HCT116 (cell line): ENCODE measurements at regions not wholly inside any gene's neighbourhood (a gene's known extent, or its start where the extent isn't known, plus 50 kb on each side); places are given as distances from the start of the nearest gene placed in this dataset.

Experiments
- CEBPB ChIP-seq: IDR thresholded peaks from 2 replicates; pipeline ENCODE4 v1.6.1; 2012; ENCODE audit warnings: low read depth
- CTCF ChIP-seq, 3 experiments: fragments of 200-600 bp in 1 of 3; sonication (generic) in 1 of 3; IDR thresholded peaks in 2 of 3; conservative IDR thresholded peaks in 1 of 3; 2 replicates each; pipeline ENCODE4 v1.5.1; 2012 to 2017; ENCODE audit warnings: low read depth in 2 of 3, low read length in 2 of 3, antibody characterized with exemption in 1 of 3, borderline replicate concordance in 1 of 3, control low read depth in 1 of 3, mild to moderate bottlenecking in 1 of 3, mixed read lengths in 1 of 3, mixed run types in 1 of 3, moderate library complexity in 1 of 3; ENCODE audit not compliant: insufficient read depth in 1 of 3
- ELF1 ChIP-seq: IDR thresholded peaks from 2 replicates; pipeline ENCODE4 v1.6.1; 2012; ENCODE audit warnings: low read depth, borderline replicate concordance
- EZH2 ChIP-seq: fragments of 200-600 bp; sonication (generic); IDR thresholded peaks from 2 replicates; pipeline ENCODE4 v1.6.1; 2017; ENCODE audit warnings: antibody characterized with exemption, mixed run types
- JUND ChIP-seq: IDR thresholded peaks from 2 replicates; pipeline ENCODE4 v1.6.1; 2012
- POLR2A ChIP-seq: IDR thresholded peaks from 2 replicates; pipeline ENCODE4 v1.7.0; 2011; ENCODE audit warnings: borderline replicate concordance; ENCODE audit not compliant: insufficient read depth, insufficient read length; ENCODE audit errors: extremely low read depth
- POLR2AphosphoS5 ChIP-seq: IDR thresholded peaks from 2 replicates; pipeline ENCODE4 v1.6.1; 2011; ENCODE audit warnings: mild to moderate bottlenecking, low read depth, low read length, moderate library complexity
- RAD21 ChIP-seq: IDR thresholded peaks from 2 replicates; pipeline ENCODE4 v1.6.1; 2012; ENCODE audit warnings: low read depth, mild to moderate bottlenecking
- SIN3A ChIP-seq: IDR thresholded peaks from 2 replicates; pipeline ENCODE4 v1.6.1; 2012; ENCODE audit warnings: low read depth
- YY1 ChIP-seq: IDR thresholded peaks from 2 replicates; pipeline ENCODE4 v1.6.1; 2011; ENCODE audit warnings: low read length, low read depth, moderate library complexity, mild to moderate bottlenecking; ENCODE audit not compliant: insufficient replicate concordance; ENCODE audit errors: extremely low read depth
- ZFX ChIP-seq: fragments of 450-650 bp; IDR thresholded peaks from 2 replicates; pipeline ENCODE4 v1.6.1; 2017

GRCh38 chr18:38350141-38350540 lies 784.5 kb upstream of the CELF4 start:
- TF ChIP-seq EZH2, result no peak
- TF ChIP-seq CTCF (IDR thresholded peaks at IDR 0.05 in 2 of 3, conservative IDR thresholded peaks at IDR 0.05 in 1 of 3; ENCODE audit: borderline replicate concordance in 1 of 3, insufficient read depth in 1 of 3, low read depth in 2 of 3, low read length in 2 of 3), result no peak
- TF ChIP-seq JUND, result no peak
- TF ChIP-seq POLR2A, result no peak
- no peak for TF ChIP-seq POLR2AphosphoS5
- no peak for TF ChIP-seq RAD21
- no peak for TF ChIP-seq ZFX
- TF ChIP-seq YY1, result no peak
- no peak for TF ChIP-seq SIN3A
- TF ChIP-seq CEBPB, result no peak
- TF ChIP-seq ELF1, result no peak
